ENCODE measurements at regions not wholly inside any gene's neighbourhood (a gene's known extent, or its start where the extent isn't known, plus 50 kb on each side); places are given as distances from the start of the nearest gene placed in this dataset.

DNA sequence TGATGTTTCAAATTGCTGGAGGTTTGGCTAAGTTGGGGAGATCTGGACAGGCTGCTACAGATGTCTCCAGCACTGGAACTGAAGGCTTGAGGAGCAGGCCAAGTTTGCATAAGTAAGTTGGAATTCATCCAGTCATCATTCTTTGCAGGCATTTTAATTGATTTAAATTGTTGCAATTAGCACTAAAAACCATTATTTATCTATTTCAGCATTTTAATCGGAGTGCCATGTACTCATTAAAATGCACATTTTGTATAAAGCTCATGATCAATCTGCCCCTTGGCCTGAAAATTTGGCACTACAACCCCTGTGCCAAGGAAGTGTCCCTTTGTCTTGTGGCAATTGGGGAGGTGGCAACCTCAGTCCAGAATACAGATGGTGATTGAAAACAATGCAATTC lies 320.2 kb downstream of the MAT2B start:
- POLR2A ChIA-PET: no interaction called here
- CTCF ChIA-PET: no interaction called here
- no peaks in the 10 kb centered on the region for H3K36me3 Mint-ChIP-seq (ENCODE audit: low read depth)
- intact Hi-C loops (cut with micrococcal nuclease): no loop called here
- no peaks in the 10 kb centered on the region for H3K4me1 Mint-ChIP-seq (ENCODE audit: low read depth)
- no peak for DNase-seq
- H3K27me3 Mint-ChIP-seq: no peaks in the 10 kb centered on the region
- peaks cover 6% of the 10 kb centered on the region for H3K9me3 Mint-ChIP-seq
- no peak overlapping the region for H3K4me3 Mint-ChIP-seq
- no peak for ATAC-seq
- H3K27ac Mint-ChIP-seq: no peak overlapping the region
- TF ChIP-seq, protein P1, sequence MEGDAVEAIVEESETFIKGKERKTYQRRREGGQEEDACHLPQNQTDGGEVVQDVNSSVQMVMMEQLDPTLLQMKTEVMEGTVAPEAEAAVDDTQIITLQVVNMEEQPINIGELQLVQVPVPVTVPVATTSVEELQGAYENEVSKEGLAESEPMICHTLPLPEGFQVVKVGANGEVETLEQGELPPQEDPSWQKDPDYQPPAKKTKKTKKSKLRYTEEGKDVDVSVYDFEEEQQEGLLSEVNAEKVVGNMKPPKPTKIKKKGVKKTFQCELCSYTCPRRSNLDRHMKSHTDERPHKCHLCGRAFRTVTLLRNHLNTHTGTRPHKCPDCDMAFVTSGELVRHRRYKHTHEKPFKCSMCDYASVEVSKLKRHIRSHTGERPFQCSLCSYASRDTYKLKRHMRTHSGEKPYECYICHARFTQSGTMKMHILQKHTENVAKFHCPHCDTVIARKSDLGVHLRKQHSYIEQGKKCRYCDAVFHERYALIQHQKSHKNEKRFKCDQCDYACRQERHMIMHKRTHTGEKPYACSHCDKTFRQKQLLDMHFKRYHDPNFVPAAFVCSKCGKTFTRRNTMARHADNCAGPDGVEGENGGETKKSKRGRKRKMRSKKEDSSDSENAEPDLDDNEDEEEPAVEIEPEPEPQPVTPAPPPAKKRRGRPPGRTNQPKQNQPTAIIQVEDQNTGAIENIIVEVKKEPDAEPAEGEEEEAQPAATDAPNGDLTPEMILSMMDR (IDR thresholded peaks at IDR 0.05): no peak

DNA sequence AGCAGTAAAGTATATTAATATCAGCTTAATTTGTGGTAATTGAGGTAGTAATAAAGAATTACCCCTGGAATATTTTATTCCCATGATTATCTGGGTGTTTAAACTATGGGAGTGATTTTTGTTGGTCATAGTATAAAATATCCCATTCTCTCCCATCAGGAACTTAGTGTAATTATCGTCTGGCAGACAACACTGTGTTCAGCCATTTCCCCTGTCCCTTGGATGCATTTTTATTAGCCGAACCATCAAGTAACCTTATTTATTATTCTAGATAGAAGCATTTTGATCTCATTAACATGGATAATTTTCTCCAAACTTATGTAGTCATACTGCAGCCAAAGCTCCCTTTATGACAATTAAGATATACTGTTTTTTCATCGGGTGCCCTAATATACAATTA lies 320.8 kb downstream of the MAT2B start:
- intact Hi-C loops (cut with micrococcal nuclease): no loop called here
- H3K27me3 Mint-ChIP-seq: no peaks in the 10 kb centered on the region
- no peaks in the 10 kb centered on the region for H3K4me1 Mint-ChIP-seq (ENCODE audit: low read depth)
- H3K36me3 Mint-ChIP-seq (ENCODE audit: low read depth): no peaks in the 10 kb centered on the region
- ChIA-PET CTCF (no interaction called here), POLR2A (no interaction called here)
- H3K4me3 Mint-ChIP-seq: no peak overlapping the region
- peaks cover 3% of the 10 kb centered on the region for H3K9me3 Mint-ChIP-seq
- ATAC-seq: no peak
- TF ChIP-seq, protein P1 (IDR thresholded peaks at IDR 0.05): no peak
- H3K27ac Mint-ChIP-seq: no peak overlapping the region
- DNase-seq: no peak

DNA sequence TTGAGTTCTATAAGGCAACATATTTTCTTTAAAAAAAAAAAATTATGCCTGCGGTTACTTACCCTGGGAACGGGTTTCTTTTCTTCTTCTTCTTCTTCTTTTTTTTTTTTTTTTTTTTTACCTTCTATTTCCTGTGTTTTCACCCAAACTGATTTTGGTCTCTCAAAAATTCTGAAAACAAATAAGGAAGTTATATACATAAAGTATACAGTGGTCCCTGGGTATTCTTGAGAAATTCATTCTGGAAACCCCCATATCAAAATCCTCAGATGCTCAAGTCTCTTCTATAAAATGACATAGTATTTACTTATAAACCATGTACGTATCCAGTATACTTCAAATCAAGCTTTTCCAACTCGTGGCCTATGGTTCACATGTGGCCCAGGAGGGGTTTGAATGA lies 326.7 kb downstream of the MAT2B start:
- DNase-seq (no peak), ATAC-seq (no peak)
- POLR2A ChIA-PET: no interaction called here
- no peaks in the 10 kb centered on the region for H3K27me3 Mint-ChIP-seq
- intact Hi-C loops (cut with micrococcal nuclease): no loop called here
- no peaks in the 10 kb centered on the region for H3K36me3 Mint-ChIP-seq (ENCODE audit: low read depth)
- H3K4me1 Mint-ChIP-seq (ENCODE audit: low read depth): no peaks in the 10 kb centered on the region
- peaks cover 7% of the 10 kb centered on the region for H3K9me3 Mint-ChIP-seq
- TF ChIP-seq, protein P1 (IDR thresholded peaks at IDR 0.05): no peak
- no peak overlapping the region for H3K4me3 Mint-ChIP-seq
- CTCF ChIA-PET: no interaction called here
- H3K27ac Mint-ChIP-seq: no peak overlapping the region

DNA sequence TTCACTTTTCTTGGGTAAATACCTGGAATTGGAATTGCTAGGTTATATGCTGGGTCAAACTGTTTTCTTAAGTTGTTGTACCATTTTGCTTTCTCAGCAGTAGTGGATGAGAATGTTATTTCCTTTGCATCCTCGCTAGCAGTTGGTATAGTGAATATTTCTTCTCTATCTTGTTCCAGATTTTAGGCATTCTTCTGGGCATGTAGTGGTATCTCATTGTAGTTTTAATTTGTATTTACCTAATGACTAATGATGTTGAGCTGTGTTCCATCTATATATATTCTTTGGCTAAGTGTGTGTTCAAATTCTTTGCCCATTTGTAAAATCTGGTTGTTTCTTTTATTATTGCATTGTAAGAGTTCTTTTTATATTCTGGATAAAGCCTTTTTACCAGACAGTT lies 333.3 kb downstream of the MAT2B start:
- ChIA-PET POLR2A (no interaction called here), CTCF (no interaction called here)
- no peak for ATAC-seq
- intact Hi-C loops (cut with micrococcal nuclease): no loop called here
- Mint-ChIP-seq H3K4me3 (no peak overlapping the region), H3K27ac (no peak overlapping the region), H3K9me3 (peaks cover under 1% of the 10 kb centered on the region), H3K27me3 (no peaks in the 10 kb centered on the region), H3K36me3 (ENCODE audit: low read depth) (no peaks in the 10 kb centered on the region), H3K4me1 (ENCODE audit: low read depth) (no peaks in the 10 kb centered on the region)
- DNase-seq: no peak
- TF ChIP-seq, protein P1 (IDR thresholded peaks at IDR 0.05): no peak

DNA sequence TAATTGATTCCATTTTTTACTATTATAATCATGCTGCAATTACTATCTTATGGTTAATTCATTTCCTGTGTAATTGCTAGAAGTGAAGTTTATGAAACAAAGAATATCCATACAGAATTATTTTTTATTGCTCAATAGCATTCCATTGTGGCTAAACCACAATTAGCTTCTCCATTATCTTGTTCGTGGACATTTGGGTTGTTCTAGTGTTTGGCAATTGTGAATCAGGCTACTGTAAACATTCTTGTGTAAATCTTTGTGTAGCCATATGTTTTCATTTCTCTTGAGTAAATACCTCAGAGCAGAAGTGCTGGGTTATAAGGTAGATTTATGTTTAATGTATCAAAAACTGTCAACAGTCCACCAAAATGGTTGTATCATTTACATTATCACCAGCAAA lies 341.1 kb downstream of the MAT2B start:
- ATAC-seq (no peak), DNase-seq (no peak)
- peaks cover 9% of the 10 kb centered on the region for H3K9me3 Mint-ChIP-seq
- ChIA-PET POLR2A (no interaction called here), CTCF (no interaction called here)
- intact Hi-C loops (cut with micrococcal nuclease): no loop called here
- H3K27me3 Mint-ChIP-seq: no peaks in the 10 kb centered on the region
- TF ChIP-seq, protein P1 (IDR thresholded peaks at IDR 0.05): no peak
- no peak overlapping the region for H3K27ac Mint-ChIP-seq
- H3K36me3 Mint-ChIP-seq (ENCODE audit: low read depth): no peaks in the 10 kb centered on the region
- H3K4me3 Mint-ChIP-seq: no peak overlapping the region
- H3K4me1 Mint-ChIP-seq (ENCODE audit: low read depth): no peaks in the 10 kb centered on the region

All from activated CD8-positive, alpha-beta T cell treated with anti-CD3 and anti-CD28 coated beads for 36 hours (primary cell).